IPS-NIHi11 (cell line): ENCODE measurements at regions not wholly inside any gene's neighbourhood (a gene's known extent, or its start where the extent isn't known, plus 50 kb on each side); places are given as distances from the start of the nearest gene placed in this dataset.
"Not testable (repeated sequence)": the region's sequence is repeated elsewhere in the genome, so short reads cannot be mapped to it uniquely, and the experiment has no call there.

ENCODE experiments used
- DNase-seq: peaks from one replicate; pipeline ENCODE4 v3.0.0; 2012; ENCODE audit warnings: mixed read lengths, low spot score

GRCh38 chr7:83738291-83738835, 89.4 kb upstream of the SEMA3E start:
- no peak for DNase-seq

DNA sequence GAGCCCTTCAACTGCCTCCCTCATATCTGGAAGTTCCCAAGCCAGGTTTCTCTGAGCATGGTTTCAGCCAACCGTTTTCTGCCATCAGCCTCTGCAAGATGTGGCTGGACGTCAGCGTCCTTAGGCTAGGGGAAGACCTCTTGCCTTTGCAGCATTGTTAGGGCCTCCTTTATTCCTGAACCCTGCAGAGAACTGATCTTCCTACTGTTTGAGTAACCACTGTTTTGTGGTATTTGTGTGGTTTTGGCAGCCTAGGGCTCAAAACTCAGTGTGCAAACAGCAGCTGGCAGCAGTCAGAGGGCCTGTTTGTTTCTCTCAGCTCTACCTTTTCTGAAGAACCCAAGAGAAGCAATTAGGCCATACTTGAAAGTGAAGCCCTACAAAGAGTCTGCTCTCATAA, 83.4 kb upstream of the SEMA3E start:
- no peak for DNase-seq

DNA sequence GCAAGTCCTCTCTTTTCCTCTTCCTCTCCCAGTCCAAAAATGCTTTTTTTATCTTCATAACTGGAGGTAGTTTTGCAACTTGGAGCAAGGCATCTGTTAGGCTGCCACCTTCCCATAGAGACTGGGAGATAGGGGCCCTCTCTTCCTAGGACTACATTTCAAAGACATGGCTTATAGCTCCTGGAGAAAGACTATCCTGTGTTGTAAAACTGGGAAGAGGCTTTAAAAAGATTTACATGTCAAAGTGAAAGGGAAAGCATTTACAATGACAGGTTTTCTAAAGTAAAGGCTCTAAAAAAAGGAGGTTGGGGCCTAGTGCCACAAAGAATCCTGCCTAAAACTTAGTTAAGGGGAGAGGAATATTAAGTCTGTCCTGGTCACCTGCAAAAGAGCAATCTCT, 82.2 kb upstream of the SEMA3E start:
- no peak for DNase-seq

DNA sequence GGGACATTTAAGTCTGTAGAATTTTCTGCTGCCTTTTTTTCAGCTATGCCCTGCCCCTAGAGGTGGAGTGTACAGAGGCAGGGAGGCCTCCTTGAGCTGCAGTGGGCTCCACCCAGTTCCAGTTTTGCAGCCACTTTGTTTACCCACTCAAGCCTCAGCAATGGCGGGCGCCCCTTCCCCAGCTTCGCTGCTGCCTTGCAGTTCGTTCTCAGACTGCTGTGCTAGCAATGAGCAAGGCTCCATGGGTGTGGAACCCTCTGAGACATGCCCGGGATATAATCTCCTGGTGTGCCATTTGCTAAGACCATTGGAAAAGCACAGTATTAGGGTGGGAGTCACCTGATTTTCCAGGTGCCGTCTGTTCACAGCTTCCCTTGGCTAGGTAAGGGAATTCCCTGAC, 68.0 kb upstream of the SEMA3E start:
- not testable (repeated sequence) for DNase-seq

- DNase-seq, result no peak
Observed at GRCh38 chr7:83708531-83708930, 59.6 kb upstream of the SEMA3E start.

DNA sequence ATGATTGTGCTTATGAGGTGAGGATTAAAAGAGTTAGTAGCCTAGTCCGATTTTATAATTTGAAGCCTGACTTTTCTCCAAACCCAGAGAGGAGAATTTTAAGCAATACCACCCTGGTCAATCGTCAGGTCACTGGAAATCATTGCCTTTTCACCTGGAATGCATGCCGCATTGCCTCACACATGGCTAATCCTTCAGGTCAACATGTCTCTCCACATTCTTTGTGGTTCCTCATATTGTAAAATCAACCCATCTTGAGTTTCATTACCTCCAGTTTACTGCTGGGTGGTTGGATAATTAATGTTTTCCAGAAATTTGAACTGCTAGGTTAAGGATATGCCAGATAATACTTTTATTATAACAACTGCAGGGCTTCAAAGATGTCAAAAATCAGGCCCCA, 55.6 kb upstream of the SEMA3E start:
- peak; percentile 23 for DNase-seq

- DNase-seq, result no peak
Observed at GRCh38 chr7:83702446-83702845, 53.5 kb upstream of the SEMA3E start.

GRCh38 chr7:83701736-83702135, 52.8 kb upstream of the SEMA3E start:
- DNase-seq, result no peak
